LNCAP (cell line): ENCODE measurements at regions not wholly inside any gene's neighbourhood (a gene's known extent, or its start where the extent isn't known, plus 50 kb on each side); places are given as distances from the start of the nearest gene placed in this dataset.

Experiments used
- TF ChIP-seq, protein P1 (sequence below): fragments of 450-650 bp; IDR thresholded peaks from 2 replicates; pipeline ENCODE4 v1.5.1; 2017; ENCODE audit warnings: mild to moderate bottlenecking

- TF ChIP-seq, protein P1, sequence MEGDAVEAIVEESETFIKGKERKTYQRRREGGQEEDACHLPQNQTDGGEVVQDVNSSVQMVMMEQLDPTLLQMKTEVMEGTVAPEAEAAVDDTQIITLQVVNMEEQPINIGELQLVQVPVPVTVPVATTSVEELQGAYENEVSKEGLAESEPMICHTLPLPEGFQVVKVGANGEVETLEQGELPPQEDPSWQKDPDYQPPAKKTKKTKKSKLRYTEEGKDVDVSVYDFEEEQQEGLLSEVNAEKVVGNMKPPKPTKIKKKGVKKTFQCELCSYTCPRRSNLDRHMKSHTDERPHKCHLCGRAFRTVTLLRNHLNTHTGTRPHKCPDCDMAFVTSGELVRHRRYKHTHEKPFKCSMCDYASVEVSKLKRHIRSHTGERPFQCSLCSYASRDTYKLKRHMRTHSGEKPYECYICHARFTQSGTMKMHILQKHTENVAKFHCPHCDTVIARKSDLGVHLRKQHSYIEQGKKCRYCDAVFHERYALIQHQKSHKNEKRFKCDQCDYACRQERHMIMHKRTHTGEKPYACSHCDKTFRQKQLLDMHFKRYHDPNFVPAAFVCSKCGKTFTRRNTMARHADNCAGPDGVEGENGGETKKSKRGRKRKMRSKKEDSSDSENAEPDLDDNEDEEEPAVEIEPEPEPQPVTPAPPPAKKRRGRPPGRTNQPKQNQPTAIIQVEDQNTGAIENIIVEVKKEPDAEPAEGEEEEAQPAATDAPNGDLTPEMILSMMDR = no peak
These were observed 214.3 kb upstream of the ADAMTS9 start for GRCh38 chr3:64901986-64902516.

DNA sequence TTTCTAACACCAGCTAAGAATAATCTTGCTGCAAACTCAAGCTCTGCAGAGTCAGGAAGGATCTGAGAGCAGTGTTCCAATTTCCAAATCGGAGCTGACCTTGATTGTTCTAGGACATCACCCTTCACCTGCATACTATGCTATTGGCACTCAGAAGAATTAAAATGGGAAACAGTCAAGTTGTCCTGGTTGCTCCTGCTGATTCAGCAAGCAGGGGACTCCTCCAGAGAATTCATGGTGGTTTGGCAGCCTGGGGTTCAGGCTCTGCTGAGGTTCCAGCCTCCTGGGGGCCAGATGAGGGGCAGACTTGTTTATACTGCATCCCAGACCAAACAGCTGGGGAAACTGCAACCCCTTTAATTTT, 213.7 kb upstream of the ADAMTS9 start:
- TF ChIP-seq, protein P1 = no peak

DNA sequence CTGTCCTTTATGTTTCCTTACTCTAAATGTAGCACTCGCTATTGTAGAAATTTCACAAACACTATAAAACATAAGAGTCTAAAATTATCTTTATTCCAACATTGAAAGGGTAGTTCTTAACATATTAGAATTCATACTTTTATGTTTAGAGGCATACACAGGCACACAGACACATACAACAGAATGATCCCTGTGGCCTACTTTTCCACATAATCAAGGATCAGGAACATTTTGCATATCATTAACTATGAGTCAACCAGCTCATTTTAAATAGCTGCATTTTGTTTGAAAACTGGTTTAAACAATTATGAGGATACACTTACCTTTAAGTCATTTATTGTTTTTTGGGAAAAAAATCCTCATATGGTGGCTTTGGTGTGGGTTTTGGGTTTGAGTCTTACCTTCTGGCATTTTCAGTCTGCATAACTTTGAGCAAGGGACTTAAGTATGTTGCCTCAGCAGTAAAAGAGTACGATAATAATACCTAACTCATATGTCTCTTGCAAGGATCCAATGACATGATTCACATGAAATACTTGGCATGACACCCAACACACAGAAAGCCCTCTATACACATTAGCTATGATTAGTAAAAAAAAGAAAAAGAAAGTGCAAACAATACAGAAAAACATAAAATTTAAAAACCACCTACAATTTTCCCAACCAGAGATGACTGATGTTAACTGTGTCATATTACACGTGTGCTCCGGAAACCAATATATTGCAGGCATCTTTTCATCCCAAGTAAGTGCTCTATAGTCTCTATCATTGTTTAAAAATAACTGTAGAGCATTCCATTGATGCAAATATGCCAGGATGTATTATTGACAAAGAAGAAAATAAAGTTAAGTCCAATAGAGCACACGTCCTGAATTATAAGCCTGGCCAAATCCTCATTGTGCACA, 213.1 kb upstream of the ADAMTS9 start:
- TF ChIP-seq, protein P1 = no peak

GRCh38 chr3:64900156-64900555, 212.4 kb upstream of the ADAMTS9 start:
- TF ChIP-seq, protein P1 = no peak

- TF ChIP-seq, protein P1 = no peak
These were observed 211.1 kb upstream of the ADAMTS9 start for GRCh38 chr3:64898941-64899340.

DNA sequence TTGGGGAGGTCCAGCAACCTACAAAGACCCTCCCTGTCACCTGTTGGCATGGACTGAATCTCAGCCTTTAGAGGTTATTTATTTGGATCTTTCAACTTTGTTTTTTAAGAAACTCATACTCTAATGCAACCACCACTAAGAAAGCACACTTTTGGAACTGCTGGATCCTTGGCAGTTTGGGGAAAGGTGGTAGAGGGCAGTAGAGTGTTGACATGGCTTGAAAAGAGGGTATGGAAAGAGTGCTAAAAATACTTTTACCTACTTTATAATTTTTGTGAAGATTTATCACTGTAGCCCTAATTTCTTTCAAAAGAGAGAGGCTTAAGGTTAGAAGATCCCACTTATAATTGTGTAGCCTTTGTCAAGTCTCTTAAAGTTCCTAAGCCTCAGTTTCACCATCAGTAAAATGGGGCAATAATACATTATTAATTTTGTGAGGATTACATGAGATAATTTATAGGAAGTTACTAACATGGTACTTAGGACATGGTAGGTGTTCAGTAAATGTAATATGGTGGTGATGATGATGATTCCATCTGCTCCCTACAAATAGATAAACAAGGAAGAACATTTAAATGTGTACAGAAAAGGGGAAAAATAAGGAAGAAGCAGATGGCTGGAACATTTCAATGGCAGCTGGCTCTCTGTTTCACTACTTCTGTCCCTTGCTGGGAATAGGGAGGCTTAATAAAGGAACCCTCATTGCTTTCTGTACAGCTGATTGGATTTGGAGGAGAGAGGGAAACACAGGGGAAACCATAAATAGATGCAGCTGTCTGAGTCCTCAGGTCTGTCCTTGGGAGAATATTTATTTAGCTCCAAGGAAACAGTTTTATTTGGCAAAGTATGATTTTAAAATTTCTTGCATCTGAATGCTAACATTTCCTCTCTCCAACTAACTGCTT, 208.4 kb upstream of the ADAMTS9 start:
- TF ChIP-seq, protein P1 = no peak
